Testis (tissue), 2 donors: ENCODE measurements at regions not wholly inside any gene's neighbourhood (a gene's known extent, or its start where the extent isn't known, plus 50 kb on each side); places are given as distances from the start of the nearest gene placed in this dataset.

ENCODE experiments used
- DNase-seq: peaks from one replicate; pipeline ENCODE4 v3.0.0-alpha.2; 2019
- H3K27ac ChIP-seq, 2 donors: fragments of 200-600 bp; sonication (generic); one replicate each; pipeline ENCODE4 v1.5.1; 2019
- H3K27me3 ChIP-seq: fragments of 200-600 bp; sonication (generic); one replicate; pipeline ENCODE4 v1.5.1; 2019
- H3K36me3 ChIP-seq: fragments of 200-600 bp; sonication (generic); one replicate; pipeline ENCODE4 v1.5.1; 2017; ENCODE audit warnings: low read depth; ENCODE audit errors: missing control alignments
- H3K4me1 ChIP-seq: fragments of 200-600 bp; sonication (generic); one replicate; pipeline ENCODE4 v1.5.1; 2019
- H3K4me3 ChIP-seq, 2 donors: fragments of 200-600 bp; sonication (generic); one replicate each; pipeline ENCODE4 v1.5.1; 2017 to 2019
- H3K9me3 ChIP-seq: fragments of 200-600 bp; sonication (generic); one replicate; pipeline ENCODE4 v1.5.1; 2017
- POLR2A ChIP-seq: fragments of 450-650 bp; IDR thresholded peaks from one replicate; pipeline ENCODE4 v1.6.1; 2017; ENCODE audit warnings: antibody characterized with exemption, mild to moderate bottlenecking, moderate library complexity
- WGBS, 2 donors: methylation state at CpG; one replicate each; pipeline ENCODE4 v1.1.5; 2018; 5-methylcytosine and 5-hydroxymethylcytosine counted together
- intact Hi-C: fragments of 100-400 bp; cut with DNase I; formaldehyde crosslinking; loops from one replicate; pipeline ENCODE4 v1.15.1; 2023; ENCODE audit warnings: low total_unique reads
- TF ChIP-seq, protein P1 (sequence below), 3 experiments: fragments of 450-650 bp in 2 of 3; fragments of 200-600 bp in 1 of 3; sonication (generic) in 1 of 3; IDR thresholded peaks; one replicate each; pipeline ENCODE4 v1.5.1; 2016 to 2019; ENCODE audit warnings: antibody characterized with exemption in 3 of 3, mild to moderate bottlenecking in 2 of 3, moderate library complexity in 1 of 3

GRCh38 chr2:194714541-194714940 lies 942.5 kb upstream of the SLC39A10 start:
- Histone ChIP-seq H3K4me1 (no peaks in the 10 kb centered on the region), H3K9me3 (no peaks in the 10 kb centered on the region), H3K36me3 (no peaks in the 10 kb centered on the region), H3K27me3 (no peaks in the 10 kb centered on the region), H3K27ac (no peak overlapping the region), H3K4me3 (no peak overlapping the region)
- intact Hi-C loops, result no loop called here
- WGBS, 2 donors, result 94 to 100% methylated on average over 1 of the region's 1 CpG
- DNase-seq, result no peak
- TF ChIP-seq, protein P1, sequence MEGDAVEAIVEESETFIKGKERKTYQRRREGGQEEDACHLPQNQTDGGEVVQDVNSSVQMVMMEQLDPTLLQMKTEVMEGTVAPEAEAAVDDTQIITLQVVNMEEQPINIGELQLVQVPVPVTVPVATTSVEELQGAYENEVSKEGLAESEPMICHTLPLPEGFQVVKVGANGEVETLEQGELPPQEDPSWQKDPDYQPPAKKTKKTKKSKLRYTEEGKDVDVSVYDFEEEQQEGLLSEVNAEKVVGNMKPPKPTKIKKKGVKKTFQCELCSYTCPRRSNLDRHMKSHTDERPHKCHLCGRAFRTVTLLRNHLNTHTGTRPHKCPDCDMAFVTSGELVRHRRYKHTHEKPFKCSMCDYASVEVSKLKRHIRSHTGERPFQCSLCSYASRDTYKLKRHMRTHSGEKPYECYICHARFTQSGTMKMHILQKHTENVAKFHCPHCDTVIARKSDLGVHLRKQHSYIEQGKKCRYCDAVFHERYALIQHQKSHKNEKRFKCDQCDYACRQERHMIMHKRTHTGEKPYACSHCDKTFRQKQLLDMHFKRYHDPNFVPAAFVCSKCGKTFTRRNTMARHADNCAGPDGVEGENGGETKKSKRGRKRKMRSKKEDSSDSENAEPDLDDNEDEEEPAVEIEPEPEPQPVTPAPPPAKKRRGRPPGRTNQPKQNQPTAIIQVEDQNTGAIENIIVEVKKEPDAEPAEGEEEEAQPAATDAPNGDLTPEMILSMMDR (IDR thresholded peaks at IDR 0.05), result no peak
- no peak for TF ChIP-seq POLR2A

- Histone ChIP-seq H3K27me3 (no peaks in the 10 kb centered on the region), H3K36me3 (no peaks in the 10 kb centered on the region), H3K4me3 (no peak overlapping the region), H3K9me3 (no peaks in the 10 kb centered on the region), H3K27ac (no peak overlapping the region), H3K4me1 (no peaks in the 10 kb centered on the region)
- TF ChIP-seq POLR2A, result no peak
- TF ChIP-seq, protein P1 (IDR thresholded peaks at IDR 0.05), result no peak
- 63 to 65% methylated on average over 3 of the region's 3 CpGs for WGBS, 2 donors
- intact Hi-C loops, result no loop called here
- no peak for DNase-seq
These were observed 947.2 kb upstream of the SLC39A10 start for GRCh38 chr2:194709840-194710239.

- intact Hi-C loops, result no loop called here
- no peak for TF ChIP-seq POLR2A
- TF ChIP-seq, protein P1 (IDR thresholded peaks at IDR 0.05), result no peak
- Histone ChIP-seq H3K27me3 (no peaks in the 10 kb centered on the region), H3K36me3 (no peaks in the 10 kb centered on the region), H3K4me3 (no peak overlapping the region), H3K9me3 (no peaks in the 10 kb centered on the region), H3K27ac (no peak overlapping the region), H3K4me1 (no peaks in the 10 kb centered on the region)
- DNase-seq, result no peak
- WGBS, 2 donors, result 82 to 86% methylated on average over 2 of the region's 2 CpGs
These were observed 950.8 kb upstream of the SLC39A10 start for GRCh38 chr2:194706179-194706578.

DNA sequence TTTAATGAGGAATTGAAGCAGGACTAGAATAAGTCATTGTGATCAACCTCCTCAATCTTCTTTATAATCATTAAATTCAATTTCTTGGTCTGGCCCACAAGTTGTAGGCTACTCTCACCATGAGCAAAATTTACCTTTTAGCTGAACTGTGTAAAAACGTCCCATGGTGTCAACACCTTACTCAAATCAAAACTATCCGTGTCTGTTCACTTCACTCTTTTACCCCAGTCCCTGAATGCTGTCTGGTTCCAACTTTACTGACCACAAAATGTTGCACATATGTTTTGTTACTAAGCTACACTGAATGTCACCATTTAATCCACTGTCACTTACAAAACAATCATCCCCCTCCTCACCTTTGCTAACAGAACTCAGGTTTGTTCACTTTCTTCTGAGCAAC lies 951.6 kb upstream of the SLC39A10 start:
- no peaks in the 10 kb centered on the region for H3K36me3 ChIP-seq
- H3K4me1 ChIP-seq, result no peaks in the 10 kb centered on the region
- DNase-seq, result no peak
- intact Hi-C loops, result no loop called here
- no peak overlapping the region for H3K4me3 ChIP-seq
- no peaks in the 10 kb centered on the region for H3K27me3 ChIP-seq
- no peaks in the 10 kb centered on the region for H3K9me3 ChIP-seq
- H3K27ac ChIP-seq, result no peak overlapping the region
- TF ChIP-seq, protein P1 (IDR thresholded peaks at IDR 0.05), result no peak
- 74 to 89% methylated on average over 2 of the region's 2 CpGs for WGBS, 2 donors

GRCh38 chr2:194700726-194701125 lies 956.3 kb upstream of the SLC39A10 start:
- Histone ChIP-seq H3K9me3 (no peaks in the 10 kb centered on the region), H3K36me3 (no peaks in the 10 kb centered on the region), H3K27ac (no peak overlapping the region), H3K27me3 (no peaks in the 10 kb centered on the region), H3K4me3 (no peak overlapping the region), H3K4me1 (no peaks in the 10 kb centered on the region)
- intact Hi-C loops, result no loop called here
- no peak for TF ChIP-seq POLR2A
- TF ChIP-seq, protein P1 (IDR thresholded peaks at IDR 0.05), result no peak
- DNase-seq, result no peak
